ENCODE measurements at regions not wholly inside any gene's neighbourhood (a gene's known extent, or its start where the extent isn't known, plus 50 kb on each side); places are given as distances from the start of the nearest gene placed in this dataset.

GRCh38 chr9:73807952-73808351 is 656.3 kb downstream of the ANXA1 start:
- in situ Hi-C loops (cut with HindIII; ENCODE audit: low pct_ligation_motif_present, low sequenced_read_pairs), result no loop called here
- Histone ChIP-seq H3K36me3 (replicated peaks) (no peaks in the 10 kb centered on the region), H3K4me3 (ENCODE audit: low read depth, low read length) (no peak overlapping the region), H3K27me3 (replicated peaks) (no peaks in the 10 kb centered on the region), H3K27ac (no peak overlapping the region)
- TF ChIP-seq, protein P1, sequence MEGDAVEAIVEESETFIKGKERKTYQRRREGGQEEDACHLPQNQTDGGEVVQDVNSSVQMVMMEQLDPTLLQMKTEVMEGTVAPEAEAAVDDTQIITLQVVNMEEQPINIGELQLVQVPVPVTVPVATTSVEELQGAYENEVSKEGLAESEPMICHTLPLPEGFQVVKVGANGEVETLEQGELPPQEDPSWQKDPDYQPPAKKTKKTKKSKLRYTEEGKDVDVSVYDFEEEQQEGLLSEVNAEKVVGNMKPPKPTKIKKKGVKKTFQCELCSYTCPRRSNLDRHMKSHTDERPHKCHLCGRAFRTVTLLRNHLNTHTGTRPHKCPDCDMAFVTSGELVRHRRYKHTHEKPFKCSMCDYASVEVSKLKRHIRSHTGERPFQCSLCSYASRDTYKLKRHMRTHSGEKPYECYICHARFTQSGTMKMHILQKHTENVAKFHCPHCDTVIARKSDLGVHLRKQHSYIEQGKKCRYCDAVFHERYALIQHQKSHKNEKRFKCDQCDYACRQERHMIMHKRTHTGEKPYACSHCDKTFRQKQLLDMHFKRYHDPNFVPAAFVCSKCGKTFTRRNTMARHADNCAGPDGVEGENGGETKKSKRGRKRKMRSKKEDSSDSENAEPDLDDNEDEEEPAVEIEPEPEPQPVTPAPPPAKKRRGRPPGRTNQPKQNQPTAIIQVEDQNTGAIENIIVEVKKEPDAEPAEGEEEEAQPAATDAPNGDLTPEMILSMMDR (IDR thresholded peaks at IDR 0.05; ENCODE audit: low read depth, low read length, missing control alignments), result no peak
- no peak for DNase-seq

- H3K27ac ChIP-seq, result no peak overlapping the region
- TF ChIP-seq, protein P1 (IDR thresholded peaks at IDR 0.05; ENCODE audit: low read depth, low read length, missing control alignments), result no peak
- no peaks in the 10 kb centered on the region for H3K27me3 ChIP-seq (replicated peaks)
- in situ Hi-C loops (cut with HindIII; ENCODE audit: low pct_ligation_motif_present, low sequenced_read_pairs), result no loop called here
- no peak overlapping the region for H3K4me3 ChIP-seq (ENCODE audit: low read depth, low read length)
- no peak for DNase-seq
- no peaks in the 10 kb centered on the region for H3K36me3 ChIP-seq (replicated peaks)
Measured at GRCh38 chr9:73810585-73811215, 659.0 kb downstream of the ANXA1 start.

DNA sequence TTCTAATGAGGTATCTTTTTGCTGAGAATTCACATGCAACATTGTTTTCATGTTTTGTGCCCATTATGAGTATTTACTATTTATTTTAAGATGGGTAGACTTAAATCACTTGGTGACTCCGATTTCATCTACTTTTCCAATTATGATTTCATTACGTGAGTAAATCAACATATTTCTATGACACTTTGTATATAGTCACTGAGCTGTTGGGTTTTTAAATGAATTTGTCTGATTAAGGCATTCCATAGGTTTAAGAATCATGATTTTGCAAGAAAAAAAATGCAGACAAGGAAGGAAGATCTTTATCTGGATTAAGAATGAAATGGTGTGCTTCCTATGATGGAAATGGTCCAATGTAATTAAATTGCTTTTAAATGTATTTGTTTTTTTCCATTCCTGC is 661.9 kb downstream of the ANXA1 start:
- Histone ChIP-seq H3K27me3 (replicated peaks) (no peaks in the 10 kb centered on the region), H3K36me3 (replicated peaks) (no peaks in the 10 kb centered on the region), H3K4me3 (ENCODE audit: low read depth, low read length) (no peak overlapping the region), H3K27ac (no peak overlapping the region)
- in situ Hi-C loops (cut with HindIII; ENCODE audit: low pct_ligation_motif_present, low sequenced_read_pairs), result no loop called here
- TF ChIP-seq, protein P1 (IDR thresholded peaks at IDR 0.05; ENCODE audit: low read depth, low read length, missing control alignments), result no peak
- no peak for DNase-seq

DNA sequence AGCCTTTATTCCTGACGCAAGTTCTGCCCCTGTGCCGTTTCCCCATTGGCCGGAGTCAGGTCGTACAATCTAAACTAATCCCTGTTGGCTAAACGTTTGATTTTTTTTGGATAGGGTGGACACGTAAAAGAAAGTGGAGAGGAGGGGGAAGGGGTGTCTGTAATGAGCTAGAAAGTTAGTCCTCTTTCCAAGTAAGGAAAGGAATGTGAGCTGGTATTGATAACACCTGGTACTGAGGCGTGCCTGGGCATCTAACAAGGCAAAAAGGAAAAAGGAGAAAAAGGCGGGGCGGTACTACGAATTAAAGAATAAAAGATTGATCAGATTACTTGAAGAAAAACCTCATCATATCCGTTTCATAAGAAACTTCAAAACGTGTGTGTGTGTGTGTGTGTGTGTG is 665.2 kb downstream of the ANXA1 start:
- TF ChIP-seq, protein P1 (IDR thresholded peaks at IDR 0.05; ENCODE audit: low read depth, low read length, missing control alignments), result no peak
- Histone ChIP-seq H3K27ac (no peak overlapping the region), H3K27me3 (replicated peaks) (no peaks in the 10 kb centered on the region), H3K36me3 (replicated peaks) (no peaks in the 10 kb centered on the region), H3K4me3 (ENCODE audit: low read depth, low read length) (no peak overlapping the region)
- in situ Hi-C loops (cut with HindIII; ENCODE audit: low pct_ligation_motif_present, low sequenced_read_pairs), result no loop called here
- DNase-seq, result no peak

- in situ Hi-C loops (cut with HindIII; ENCODE audit: low pct_ligation_motif_present, low sequenced_read_pairs), result no loop called here
- H3K4me3 ChIP-seq (ENCODE audit: low read depth, low read length), result no peak overlapping the region
- DNase-seq, result no peak
- TF ChIP-seq, protein P1 (IDR thresholded peaks at IDR 0.05; ENCODE audit: low read depth, low read length, missing control alignments), result no peak
- no peaks in the 10 kb centered on the region for H3K36me3 ChIP-seq (replicated peaks)
- no peak overlapping the region for H3K27ac ChIP-seq
- H3K27me3 ChIP-seq (replicated peaks), result no peaks in the 10 kb centered on the region
Measured at GRCh38 chr9:73824671-73825070, 672.5 kb upstream of the RORB start.

GRCh38 chr9:73838871-73839270 is 658.3 kb upstream of the RORB start:
- H3K4me3 ChIP-seq (ENCODE audit: low read depth, low read length), result no peak overlapping the region
- no peak for DNase-seq
- TF ChIP-seq, protein P1 (IDR thresholded peaks at IDR 0.05; ENCODE audit: low read depth, low read length, missing control alignments), result no peak
- H3K36me3 ChIP-seq (replicated peaks), result no peaks in the 10 kb centered on the region
- in situ Hi-C loops (cut with HindIII; ENCODE audit: low pct_ligation_motif_present, low sequenced_read_pairs), result no loop called here
- no peak overlapping the region for H3K27ac ChIP-seq
- no peaks in the 10 kb centered on the region for H3K27me3 ChIP-seq (replicated peaks)

Measured in brain microvascular endothelial cell (primary cell).